ENCODE measurements at regions not wholly inside any gene's neighbourhood (a gene's known extent, or its start where the extent isn't known, plus 50 kb on each side); places are given as distances from the start of the nearest gene placed in this dataset.

- DNase-seq: no peak
- no peak for ATAC-seq
- Mint-ChIP-seq H3K4me3 (no peak overlapping the region), H3K36me3 (ENCODE audit: low read depth) (no peaks in the 10 kb centered on the region), H3K27ac (no peak overlapping the region), H3K4me1 (no peaks in the 10 kb centered on the region), H3K9me3 (no peaks in the 10 kb centered on the region), H3K27me3 (peaks cover 1% of the 10 kb centered on the region)
Measured at GRCh38 chr13:22594041-22594440, 586.7 kb upstream of the SGCG start.

- H3K27ac Mint-ChIP-seq: no peak overlapping the region
- no peaks in the 10 kb centered on the region for H3K9me3 Mint-ChIP-seq
- DNase-seq (no peak), ATAC-seq (no peak)
- no peaks in the 10 kb centered on the region for H3K4me1 Mint-ChIP-seq
- peaks cover 1% of the 10 kb centered on the region for H3K27me3 Mint-ChIP-seq
- no peaks in the 10 kb centered on the region for H3K36me3 Mint-ChIP-seq (ENCODE audit: low read depth)
- no peak overlapping the region for H3K4me3 Mint-ChIP-seq
Measured at GRCh38 chr13:22596171-22596863, 584.5 kb upstream of the SGCG start.

GRCh38 chr13:22599156-22599555 is 581.6 kb upstream of the SGCG start:
- H3K9me3 Mint-ChIP-seq: no peaks in the 10 kb centered on the region
- no peak for ATAC-seq
- H3K4me1 Mint-ChIP-seq: no peaks in the 10 kb centered on the region
- DNase-seq: no peak
- no peak overlapping the region for H3K4me3 Mint-ChIP-seq
- no peaks in the 10 kb centered on the region for H3K36me3 Mint-ChIP-seq (ENCODE audit: low read depth)
- no peak overlapping the region for H3K27ac Mint-ChIP-seq
- peaks cover 1% of the 10 kb centered on the region for H3K27me3 Mint-ChIP-seq

DNA sequence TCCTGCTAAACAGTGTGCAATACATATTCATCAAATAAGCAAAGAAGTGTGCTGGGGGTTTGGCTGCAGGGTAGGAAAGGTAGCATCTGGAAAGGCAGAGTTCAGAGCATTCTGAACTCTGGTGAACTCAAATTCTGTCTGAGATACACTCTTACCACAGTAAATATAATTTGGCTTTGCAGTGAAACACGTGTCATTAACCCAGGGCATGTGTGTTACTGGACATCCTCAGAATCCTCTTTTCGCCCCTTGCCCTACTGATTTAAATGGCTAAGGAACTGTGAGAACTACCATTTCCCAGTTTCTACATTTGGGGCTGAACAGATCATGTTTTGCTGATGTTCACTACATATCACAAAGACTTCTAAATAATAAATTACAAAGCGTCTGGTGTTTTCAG is 562.8 kb upstream of the SGCG start:
- Mint-ChIP-seq H3K36me3 (ENCODE audit: low read depth) (no peaks in the 10 kb centered on the region), H3K27me3 (no peaks in the 10 kb centered on the region), H3K4me3 (no peak overlapping the region), H3K27ac (no peak overlapping the region), H3K9me3 (peaks cover 10% of the 10 kb centered on the region), H3K4me1 (no peaks in the 10 kb centered on the region)
- ATAC-seq: no peak
- no peak for DNase-seq

- no peaks in the 10 kb centered on the region for H3K27me3 Mint-ChIP-seq
- no peak overlapping the region for H3K4me3 Mint-ChIP-seq
- H3K36me3 Mint-ChIP-seq (ENCODE audit: low read depth): no peaks in the 10 kb centered on the region
- ATAC-seq (no peak), DNase-seq (no peak)
- no peaks in the 10 kb centered on the region for H3K4me1 Mint-ChIP-seq
- H3K27ac Mint-ChIP-seq: no peak overlapping the region
- peaks cover 18% of the 10 kb centered on the region for H3K9me3 Mint-ChIP-seq
Measured at GRCh38 chr13:22625691-22626090, 555.1 kb upstream of the SGCG start.

- Mint-ChIP-seq H3K27me3 (no peaks in the 10 kb centered on the region), H3K36me3 (ENCODE audit: low read depth) (no peaks in the 10 kb centered on the region), H3K4me3 (no peak overlapping the region), H3K4me1 (no peaks in the 10 kb centered on the region), H3K9me3 (peaks cover 22% of the 10 kb centered on the region), H3K27ac (no peak overlapping the region)
- ATAC-seq (no peak), DNase-seq (no peak)
Measured at GRCh38 chr13:22629374-22629773, 551.4 kb upstream of the SGCG start.

DNA sequence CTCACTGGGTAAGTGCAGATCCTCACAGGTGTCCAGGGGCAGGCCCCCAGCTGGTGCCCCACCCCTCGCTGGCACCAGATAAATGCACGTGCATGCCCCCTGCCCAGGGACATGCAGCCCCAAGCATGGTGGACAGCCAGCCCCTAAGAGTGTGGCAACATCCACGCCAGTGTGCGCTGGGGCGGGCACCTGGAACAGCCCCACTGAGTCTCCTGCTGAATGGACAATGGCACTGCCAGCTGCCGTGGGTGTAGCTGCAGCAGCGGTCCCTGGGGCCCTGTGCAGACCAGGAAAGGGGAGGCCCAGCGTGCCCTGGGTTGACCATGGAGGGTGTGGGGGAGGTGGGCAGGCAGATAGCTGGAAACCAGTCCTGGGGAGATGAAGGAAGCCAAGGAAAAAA is 538.7 kb upstream of the SGCG start:
- no peaks in the 10 kb centered on the region for H3K36me3 Mint-ChIP-seq (ENCODE audit: low read depth)
- no peak overlapping the region for H3K27ac Mint-ChIP-seq
- H3K9me3 Mint-ChIP-seq: peaks cover 4% of the 10 kb centered on the region
- no peaks in the 10 kb centered on the region for H3K27me3 Mint-ChIP-seq
- ATAC-seq (no peak), DNase-seq (no peak)
- no peak overlapping the region for H3K4me3 Mint-ChIP-seq
- no peaks in the 10 kb centered on the region for H3K4me1 Mint-ChIP-seq

DNA sequence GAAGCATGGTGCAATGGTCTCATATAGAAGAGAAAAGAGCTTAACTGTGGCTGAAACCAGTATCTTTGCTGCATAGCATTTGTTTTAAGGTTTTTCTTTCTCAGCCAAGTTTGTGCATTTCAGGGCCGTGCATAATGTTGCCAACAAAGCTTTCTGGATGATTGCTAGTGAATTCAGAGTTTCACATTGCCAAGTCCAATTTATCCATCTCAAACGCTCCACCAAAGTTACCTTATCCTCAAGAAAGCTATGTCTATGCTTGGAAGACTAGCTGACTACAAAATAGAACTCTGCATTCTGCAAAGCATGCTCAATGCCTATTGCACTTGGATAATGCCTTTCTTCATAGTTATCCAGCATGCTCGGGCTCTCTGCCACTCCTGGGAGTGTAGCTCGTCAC is 535.8 kb upstream of the SGCG start:
- H3K4me3 Mint-ChIP-seq: no peak overlapping the region
- no peaks in the 10 kb centered on the region for H3K27me3 Mint-ChIP-seq
- H3K4me1 Mint-ChIP-seq: no peaks in the 10 kb centered on the region
- no peak for ATAC-seq
- no peak overlapping the region for H3K27ac Mint-ChIP-seq
- DNase-seq: no peak
- no peaks in the 10 kb centered on the region for H3K36me3 Mint-ChIP-seq (ENCODE audit: low read depth)
- peaks cover 4% of the 10 kb centered on the region for H3K9me3 Mint-ChIP-seq

DNA sequence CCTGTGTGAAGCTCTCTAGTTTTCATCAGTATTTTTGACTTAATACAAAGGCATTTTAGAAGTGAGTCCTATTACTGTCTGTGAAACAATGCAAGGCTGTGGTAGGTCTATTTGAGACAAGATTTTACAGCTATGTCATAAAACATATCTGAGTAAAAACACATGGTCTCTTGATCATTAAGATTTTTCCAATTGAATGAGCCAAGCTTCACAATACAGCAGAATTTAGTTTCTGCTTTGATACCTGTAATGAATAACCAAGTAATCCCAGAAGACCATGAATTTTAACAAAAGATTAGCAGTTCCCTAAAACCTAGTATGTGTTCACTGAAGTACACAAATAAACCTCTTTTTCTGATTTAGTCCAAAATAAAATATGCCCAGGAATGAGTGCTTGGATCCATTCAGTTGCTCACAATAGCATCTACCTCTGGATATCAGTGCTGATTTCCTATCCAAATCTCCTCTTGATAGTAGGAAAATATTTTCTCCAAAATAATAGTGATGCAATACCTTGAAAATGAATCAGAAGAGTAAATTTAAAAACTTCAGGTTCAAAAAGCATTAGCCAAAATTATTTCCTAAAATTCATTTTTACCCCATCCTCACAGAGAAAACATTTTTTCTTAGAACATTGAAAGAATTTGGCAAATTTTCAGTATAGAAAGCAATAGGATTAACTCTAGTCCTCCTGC is 533.5 kb upstream of the SGCG start:
- ATAC-seq (no peak), DNase-seq (no peak)
- Mint-ChIP-seq H3K27ac (no peak overlapping the region), H3K27me3 (no peaks in the 10 kb centered on the region), H3K9me3 (peaks cover 4% of the 10 kb centered on the region), H3K4me3 (no peak overlapping the region), H3K36me3 (ENCODE audit: low read depth) (no peaks in the 10 kb centered on the region), H3K4me1 (no peaks in the 10 kb centered on the region)

DNA sequence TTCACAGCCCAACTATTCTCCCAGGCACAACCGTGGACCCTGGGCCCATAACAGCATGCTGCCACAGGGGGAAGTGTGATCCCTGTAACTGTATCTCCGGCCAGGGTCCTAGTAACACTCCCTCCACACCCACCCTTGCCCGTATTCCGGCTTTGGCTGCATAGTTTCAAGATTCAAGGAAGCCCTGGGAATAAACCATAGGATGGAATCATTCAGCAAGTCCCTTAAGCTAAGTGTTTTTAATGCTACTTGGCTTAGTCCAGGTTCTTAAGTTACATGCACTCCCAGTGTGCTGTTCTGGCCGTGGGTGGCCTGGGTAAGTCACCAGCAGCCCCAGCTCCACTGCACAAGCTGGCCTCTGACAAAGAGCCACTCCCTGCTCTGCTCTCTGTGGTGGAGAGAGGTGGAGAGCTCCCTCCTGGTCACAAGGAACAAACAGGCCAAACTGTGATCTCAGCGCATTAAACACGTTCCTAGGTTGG is 532.4 kb upstream of the SGCG start:
- Mint-ChIP-seq H3K9me3 (peaks cover 4% of the 10 kb centered on the region), H3K4me1 (no peaks in the 10 kb centered on the region), H3K4me3 (no peak overlapping the region), H3K36me3 (ENCODE audit: low read depth) (no peaks in the 10 kb centered on the region), H3K27me3 (no peaks in the 10 kb centered on the region), H3K27ac (no peak overlapping the region)
- DNase-seq (no peak), ATAC-seq (no peak)

GRCh38 chr13:22652796-22653195 is 528.0 kb upstream of the SGCG start:
- Mint-ChIP-seq H3K4me1 (no peaks in the 10 kb centered on the region), H3K9me3 (no peaks in the 10 kb centered on the region), H3K4me3 (no peak overlapping the region), H3K27ac (no peak overlapping the region), H3K36me3 (ENCODE audit: low read depth) (no peaks in the 10 kb centered on the region), H3K27me3 (no peaks in the 10 kb centered on the region)
- ATAC-seq (no peak), DNase-seq (no peak)

- no peaks in the 10 kb centered on the region for H3K36me3 Mint-ChIP-seq (ENCODE audit: low read depth)
- no peak overlapping the region for H3K27ac Mint-ChIP-seq
- ATAC-seq (no peak), DNase-seq (no peak)
- no peak overlapping the region for H3K4me3 Mint-ChIP-seq
- no peaks in the 10 kb centered on the region for H3K27me3 Mint-ChIP-seq
- H3K9me3 Mint-ChIP-seq: no peaks in the 10 kb centered on the region
- no peaks in the 10 kb centered on the region for H3K4me1 Mint-ChIP-seq
Measured at GRCh38 chr13:22653866-22654265, 526.9 kb upstream of the SGCG start.

- DNase-seq: no peak
- no peaks in the 10 kb centered on the region for H3K36me3 Mint-ChIP-seq (ENCODE audit: low read depth)
- H3K4me3 Mint-ChIP-seq: no peak overlapping the region
- H3K4me1 Mint-ChIP-seq: no peaks in the 10 kb centered on the region
- ATAC-seq: no peak
- H3K27ac Mint-ChIP-seq: no peak overlapping the region
- H3K27me3 Mint-ChIP-seq: no peaks in the 10 kb centered on the region
- no peaks in the 10 kb centered on the region for H3K9me3 Mint-ChIP-seq
Measured at GRCh38 chr13:22655106-22655852, 525.5 kb upstream of the SGCG start.

GRCh38 chr13:22662771-22663170 is 518.0 kb upstream of the SGCG start:
- no peak overlapping the region for H3K4me3 Mint-ChIP-seq
- no peaks in the 10 kb centered on the region for H3K27me3 Mint-ChIP-seq

GRCh38 chr13:22665506-22665905 is 515.3 kb upstream of the SGCG start:
- Mint-ChIP-seq H3K36me3 (ENCODE audit: low read depth) (no peaks in the 10 kb centered on the region), H3K27me3 (no peaks in the 10 kb centered on the region), H3K9me3 (no peaks in the 10 kb centered on the region), H3K4me3 (no peak overlapping the region), H3K27ac (no peak overlapping the region), H3K4me1 (no peaks in the 10 kb centered on the region)
- DNase-seq: no peak
- ATAC-seq: no peak

More at GRCh38 chr13:22662771-22663170, 518.0 kb upstream of the SGCG start:
- H3K9me3 Mint-ChIP-seq: no peaks in the 10 kb centered on the region
- no peaks in the 10 kb centered on the region for H3K36me3 Mint-ChIP-seq (ENCODE audit: low read depth)
- DNase-seq (no peak), ATAC-seq (no peak)
- H3K4me1 Mint-ChIP-seq: no peaks in the 10 kb centered on the region
- no peak overlapping the region for H3K27ac Mint-ChIP-seq

Measured in activated naive CD8-positive, alpha-beta T cell treated with anti-CD3 and anti-CD28 coated beads, Interleukin-2, amount 50 U/mL, for 24 hours (primary cell).